HS-5 (cell line): ENCODE measurements at regions not wholly inside any gene's neighbourhood (a gene's known extent, or its start where the extent isn't known, plus 50 kb on each side); places are given as distances from the start of the nearest gene placed in this dataset.
A peak's percentile ranks its signal among the peaks of the same experiment; 100 is the strongest.

Source experiments
- DNase-seq: peaks from one replicate; pipeline ENCODE4 v3.0.0-alpha.2; 2012; ENCODE audit warnings: low read depth

DNA sequence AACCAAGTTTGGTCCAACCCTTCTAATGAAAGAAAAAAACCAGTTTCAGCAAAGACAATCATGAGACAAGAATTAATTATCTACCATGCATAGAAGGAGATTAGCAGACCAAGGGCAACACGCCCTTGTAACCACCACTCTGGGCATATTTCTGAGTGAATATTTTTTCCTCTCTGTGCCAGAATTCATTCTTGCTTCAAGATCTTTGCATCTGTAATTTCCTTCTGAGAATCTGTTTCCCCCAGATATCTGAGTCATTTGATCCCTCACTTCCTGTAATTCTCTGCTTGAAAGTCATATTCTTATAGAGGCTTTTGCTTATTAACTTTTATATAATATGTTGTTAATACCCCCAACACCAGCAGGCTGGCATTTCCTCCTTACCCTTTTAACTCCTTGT is 243.7 kb downstream of the SLC16A7 start:
- no peak for DNase-seq

- no peak for DNase-seq
Observed at GRCh38 chr12:59843260-59843843, 247.5 kb downstream of the SLC16A7 start.

DNA sequence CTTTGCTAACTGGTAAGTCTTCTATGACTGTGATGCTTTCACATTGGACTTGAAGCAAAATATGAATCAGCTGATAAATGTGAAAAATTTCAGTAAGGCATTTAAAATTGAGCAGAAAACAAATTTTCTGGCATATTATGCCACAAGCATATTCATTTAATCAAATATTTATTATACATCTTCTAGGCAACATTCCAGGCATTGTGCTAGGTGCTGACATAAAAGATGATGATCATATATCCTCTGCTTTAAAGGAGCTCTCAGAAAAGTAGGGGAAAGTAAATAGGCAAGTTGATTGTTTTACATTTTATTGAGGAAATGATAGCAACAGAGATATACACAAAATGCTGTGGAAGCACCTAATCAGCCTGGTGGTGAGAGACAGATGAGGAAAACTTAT is 248.9 kb downstream of the SLC16A7 start:
- DNase-seq, result no peak

DNA sequence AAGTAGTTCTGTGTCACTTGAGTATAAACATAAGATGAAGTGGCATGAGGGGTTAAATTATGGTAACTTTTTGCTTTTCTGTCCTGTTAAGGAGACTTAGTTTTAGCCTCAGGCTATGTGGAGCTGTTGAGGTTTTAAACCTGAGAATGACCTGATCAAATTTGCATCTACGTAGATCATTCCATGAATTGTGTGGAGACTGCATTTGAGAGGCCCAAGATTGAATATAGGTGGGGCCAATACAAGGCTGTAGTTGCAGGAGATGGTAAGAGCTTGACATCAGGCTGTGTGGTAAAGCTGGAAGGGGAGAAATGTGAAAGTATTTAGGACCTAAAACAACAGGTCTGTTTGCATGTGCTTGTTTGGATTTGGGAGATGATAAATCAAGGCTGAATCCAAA is 249.5 kb downstream of the SLC16A7 start:
- DNase-seq, result no peak

- DNase-seq, result no peak
Observed at GRCh38 chr12:59847127-59847526, 251.3 kb downstream of the SLC16A7 start.

- DNase-seq, result no peak
Observed at GRCh38 chr12:59850268-59850667, 254.4 kb downstream of the SLC16A7 start.

DNA sequence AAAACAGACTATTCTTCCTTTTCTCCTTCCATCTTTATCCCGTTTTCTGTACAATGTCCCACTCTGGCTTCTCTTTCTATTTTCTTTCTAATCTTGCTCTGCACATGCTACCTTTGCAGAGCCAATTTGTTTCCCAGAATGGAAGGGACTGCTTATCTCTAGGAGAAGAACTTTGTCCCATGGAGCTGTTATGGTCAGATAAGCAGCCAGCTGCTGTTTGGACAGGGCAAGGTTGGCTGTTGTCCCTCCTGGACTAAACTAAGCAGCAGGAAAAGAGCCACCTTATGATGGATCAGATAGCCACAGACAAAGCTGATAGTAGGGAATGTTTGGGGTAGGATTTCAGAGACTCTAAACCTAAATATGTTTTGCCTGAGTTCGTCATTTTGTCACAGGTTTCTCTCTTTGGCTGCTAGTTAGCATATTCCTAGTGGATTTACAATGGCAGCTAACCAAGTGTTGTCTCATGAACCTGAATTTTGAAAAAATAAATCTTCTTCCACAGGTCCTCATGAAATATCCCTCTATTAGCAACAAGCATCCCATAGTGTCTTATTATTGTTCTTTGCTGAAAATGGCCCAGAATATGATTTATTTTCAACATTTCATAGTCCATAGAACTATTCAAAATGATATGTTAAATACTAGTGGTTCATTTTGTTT is 262.8 kb downstream of the SLC16A7 start:
- DNase-seq, result no peak

GRCh38 chr12:59859171-59859510 is 263.3 kb downstream of the SLC16A7 start:
- DNase-seq, result no peak

- DNase-seq, result no peak
Observed at GRCh38 chr12:59861635-59862034, 265.8 kb downstream of the SLC16A7 start.

GRCh38 chr12:59867055-59867454 is 271.2 kb downstream of the SLC16A7 start:
- no peak for DNase-seq

DNA sequence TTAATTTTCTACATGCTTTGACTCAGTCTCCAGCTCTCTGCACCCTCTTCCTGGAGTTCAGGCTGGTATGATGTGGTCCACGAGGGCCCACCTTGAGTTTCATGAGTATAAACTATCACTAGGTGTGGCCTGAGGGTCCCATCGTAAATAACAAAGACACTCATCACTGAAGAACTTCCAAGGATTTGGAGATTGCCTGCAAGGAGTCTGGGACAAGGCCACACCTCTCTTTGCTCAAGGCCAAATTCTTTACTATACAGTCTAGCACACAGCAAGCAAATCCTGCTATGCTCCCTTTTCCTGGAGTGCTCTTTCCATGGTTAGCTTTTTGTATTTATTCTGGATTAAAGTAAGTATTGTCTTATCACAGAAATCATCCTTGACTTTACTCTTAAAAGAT is 271.9 kb downstream of the SLC16A7 start:
- DNase-seq, result no peak

DNA sequence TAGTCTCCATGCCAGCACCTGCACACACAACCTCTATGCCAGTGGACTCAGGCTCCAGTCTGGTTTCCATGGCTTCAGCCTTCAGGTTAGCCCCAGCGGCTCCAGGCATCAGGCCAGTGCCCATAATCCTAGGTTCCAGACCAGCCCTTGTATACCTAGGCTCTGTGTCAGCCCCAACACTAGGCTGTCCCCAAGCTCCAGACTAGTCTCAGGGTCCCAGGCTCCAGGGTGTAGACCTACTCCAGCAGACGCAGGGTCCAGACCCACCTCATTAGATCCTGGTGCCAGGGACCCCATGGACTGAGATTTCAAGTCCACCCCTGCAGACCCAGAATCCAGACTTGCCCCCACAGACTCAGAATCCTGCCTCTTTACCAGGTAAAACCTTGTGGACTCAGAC is 275.9 kb downstream of the SLC16A7 start:
- DNase-seq, result no peak

- DNase-seq, result no peak
Observed at GRCh38 chr12:59873136-59873535, 277.3 kb downstream of the SLC16A7 start.

DNA sequence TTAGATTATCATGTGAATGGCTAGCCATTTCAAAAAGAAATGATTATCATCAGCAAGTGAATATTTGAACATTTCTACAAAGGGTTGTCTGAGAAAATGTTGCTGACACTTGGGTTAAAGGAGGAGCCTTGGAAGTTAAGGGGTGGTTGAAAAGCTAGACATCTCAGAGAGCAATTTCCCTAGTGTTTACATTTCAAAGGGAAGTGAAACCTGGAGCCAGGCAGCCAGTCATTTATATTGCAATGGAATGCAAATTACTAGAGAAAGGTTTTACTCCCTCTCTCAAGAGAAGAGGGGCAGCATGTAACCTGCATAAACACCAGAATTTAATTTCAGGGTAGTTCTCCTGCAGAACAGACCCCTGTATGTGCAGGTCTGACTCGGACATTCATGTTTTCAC is 279.0 kb downstream of the SLC16A7 start:
- DNase-seq, result no peak

DNA sequence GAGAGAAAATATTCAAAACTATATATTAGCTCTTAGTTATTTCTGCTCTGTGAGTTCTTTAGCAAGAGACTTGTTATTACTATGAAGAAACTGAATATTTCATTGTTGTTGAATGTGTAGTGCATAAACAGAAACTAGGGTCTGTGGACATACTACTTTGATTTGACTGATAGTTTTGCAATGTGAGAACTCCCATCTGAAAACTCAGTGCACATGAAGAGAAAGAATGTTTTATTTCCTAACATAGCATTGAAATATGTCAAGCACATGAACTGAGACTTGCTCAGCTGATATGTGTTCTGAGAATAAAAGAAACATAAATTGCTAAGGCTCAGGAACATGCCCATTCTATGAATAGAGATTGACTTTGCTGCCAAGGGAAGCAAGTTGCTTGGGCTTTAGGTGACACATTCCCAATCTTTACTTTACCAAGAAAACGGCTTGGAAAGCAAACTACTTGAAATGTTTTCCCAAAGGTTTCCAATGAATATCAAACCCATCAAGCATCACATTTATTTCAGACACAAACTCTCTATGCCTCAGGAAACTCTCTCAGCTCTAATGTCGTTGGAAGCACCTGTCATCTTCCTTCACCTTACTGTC is 290.4 kb downstream of the SLC16A7 start:
- DNase-seq, result no peak

DNA sequence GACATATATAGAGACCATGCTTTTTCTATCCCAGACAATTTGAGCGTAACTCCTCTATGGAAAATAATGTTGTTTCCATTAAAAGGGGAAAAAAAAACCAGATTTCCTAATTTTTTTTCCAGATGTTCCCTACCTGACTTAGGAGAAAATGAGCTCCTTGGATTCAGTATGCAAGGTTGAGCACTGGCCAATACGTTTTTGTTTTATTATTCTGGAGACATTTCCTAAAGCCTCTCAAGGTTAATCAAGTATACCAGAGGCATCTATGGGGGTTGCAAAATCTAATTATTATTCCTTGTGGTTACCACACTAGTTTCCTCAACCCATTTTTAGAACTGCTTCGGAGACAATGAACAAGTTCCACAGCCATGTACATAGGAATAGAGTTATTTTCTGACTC is 291.3 kb downstream of the SLC16A7 start:
- DNase-seq, result no peak

- DNase-seq, result no peak
Observed at GRCh38 chr12:59890896-59891579, 295.2 kb downstream of the SLC16A7 start.

DNA sequence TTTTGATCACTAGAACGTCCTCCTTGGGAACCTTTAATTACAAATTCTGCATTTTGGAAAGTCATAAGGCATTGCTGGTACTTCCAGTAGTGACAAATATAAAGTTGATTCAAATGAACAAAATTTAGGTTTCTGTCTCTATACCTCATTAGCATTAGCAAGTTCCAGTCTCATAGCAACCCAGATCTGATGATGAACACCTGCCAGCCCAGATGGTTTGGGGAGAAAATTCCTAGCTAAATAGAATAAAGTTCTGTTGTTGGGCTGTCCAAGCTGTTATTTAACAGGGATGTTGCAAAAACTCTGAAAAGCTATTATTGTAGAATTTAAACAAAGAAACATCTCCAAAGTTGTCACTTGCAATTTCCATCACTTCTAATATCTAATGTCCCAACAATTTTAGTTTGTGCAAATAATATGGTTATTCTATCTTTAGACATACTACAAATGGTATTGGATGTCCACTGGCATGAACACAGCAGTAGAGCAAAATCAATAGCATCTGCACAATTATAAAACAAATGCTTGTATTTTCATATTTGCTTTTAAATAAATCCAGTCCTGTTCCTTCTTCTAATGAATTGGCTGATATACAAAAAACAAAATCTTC is 299.4 kb downstream of the SLC16A7 start:
- DNase-seq, result no peak

- DNase-seq, result peak; percentile 76
Observed at GRCh38 chr12:59904874-59905521, 309.2 kb downstream of the SLC16A7 start.

- no peak for DNase-seq
Observed at GRCh38 chr12:59911516-59911915, 315.7 kb downstream of the SLC16A7 start.

GRCh38 chr12:59916988-59917387 is 321.2 kb downstream of the SLC16A7 start:
- DNase-seq, result no peak

GRCh38 chr12:59927032-59927431 is 331.2 kb downstream of the SLC16A7 start:
- DNase-seq, result no peak
